Neuronal stem cell (in vitro differentiated cells): ENCODE measurements at regions not wholly inside any gene's neighbourhood (a gene's known extent, or its start where the extent isn't known, plus 50 kb on each side); places are given as distances from the start of the nearest gene placed in this dataset.

Experiments used
- DNase-seq: peaks from one replicate; pipeline ENCODE4 v3.0.0-alpha.2; 2013; ENCODE audit warnings: low spot score
- H2AFZ ChIP-seq: one replicate; pipeline ENCODE4 v1.6.1; 2013; ENCODE audit warnings: mild to moderate bottlenecking, low read length, inconsistent platforms
- H2AK5ac ChIP-seq: 2 replicates; pipeline ENCODE4 v1.6.1; 2013; ENCODE audit warnings: low read depth, mild to moderate bottlenecking, inconsistent platforms, low read length, moderate library complexity, mixed read lengths
- H2BK120ac ChIP-seq: 2 replicates; pipeline ENCODE4 v1.6.1; 2013; ENCODE audit warnings: low read depth, mild to moderate bottlenecking, inconsistent platforms, low read length, moderate library complexity, mixed read lengths
- H2BK12ac ChIP-seq: one replicate; pipeline ENCODE4 v1.6.1; 2013; ENCODE audit warnings: low read length, inconsistent platforms
- H2BK15ac ChIP-seq: 2 replicates; pipeline ENCODE4 v1.6.1; 2013; ENCODE audit warnings: mild to moderate bottlenecking, low read length, inconsistent platforms, mixed read lengths
- H2BK5ac ChIP-seq: one replicate; pipeline ENCODE4 v1.6.1; 2013; ENCODE audit warnings: inconsistent platforms, mild to moderate bottlenecking, low read length, moderate library complexity
- H3K14ac ChIP-seq: one replicate; pipeline ENCODE4 v1.6.1; 2013; ENCODE audit warnings: low read length, inconsistent platforms
- H3K18ac ChIP-seq: 2 replicates; pipeline ENCODE4 v1.6.1; 2013; ENCODE audit warnings: low read length, inconsistent platforms
- H3K23ac ChIP-seq: 2 replicates; pipeline ENCODE4 v1.6.1; 2013; ENCODE audit warnings: low read depth, mild to moderate bottlenecking, mixed read lengths, low read length, inconsistent platforms; ENCODE audit not compliant: poor library complexity
- H3K27ac ChIP-seq: replicated peaks from 3 replicates; pipeline ENCODE4 v1.5.1; 2013; ENCODE audit warnings: low read length, inconsistent platforms
- H3K27me3 ChIP-seq, 3 experiments: 2 replicates each; pipeline ENCODE4 v1.6.1; 2013; ENCODE audit warnings: low read length in 3 of 3, mild to moderate bottlenecking in 2 of 3, inconsistent platforms in 1 of 3, low read depth in 1 of 3, mixed read lengths in 1 of 3, moderate library complexity in 1 of 3; ENCODE audit not compliant: control insufficient read depth in 3 of 3, insufficient read depth in 3 of 3
- H3K36me3 ChIP-seq, 2 donors: replicated peaks in 1 of 2; 2 replicates each; pipeline ENCODE4 v1.6.1; 2013; ENCODE audit warnings: low read length in 2 of 2; ENCODE audit not compliant: control insufficient read depth in 2 of 2, insufficient read depth in 2 of 2
- H3K4ac ChIP-seq: 2 replicates; pipeline ENCODE4 v1.6.1; 2013; ENCODE audit warnings: inconsistent platforms, mild to moderate bottlenecking, low read length, moderate library complexity
- H3K4me1 ChIP-seq, 2 donors: 1 replicate in 1 of 2; 2 replicates in 1 of 2; pipeline ENCODE4 v1.6.1; 2013; ENCODE audit warnings: low read length in 2 of 2, low read depth in 1 of 2; ENCODE audit not compliant: control insufficient read depth in 2 of 2, insufficient read depth in 1 of 2
- H3K4me2 ChIP-seq: one replicate; pipeline ENCODE4 v1.6.1; 2013; ENCODE audit warnings: mild to moderate bottlenecking, low read length, inconsistent platforms; ENCODE audit not compliant: insufficient read depth, poor library complexity, severe bottlenecking
- H3K4me3 ChIP-seq, 2 donors: 2 replicates each; pipeline ENCODE4 v1.5.1; 2013; ENCODE audit warnings: low read length in 2 of 2, mild to moderate bottlenecking in 2 of 2, inconsistent platforms in 1 of 2, moderate library complexity in 1 of 2
- H3K79me1 ChIP-seq: one replicate; pipeline ENCODE4 v1.6.1; 2013; ENCODE audit warnings: low read depth, mild to moderate bottlenecking, inconsistent platforms, low read length, moderate library complexity
- H3K9ac ChIP-seq: one replicate; pipeline ENCODE4 v1.6.1; 2013; ENCODE audit warnings: mild to moderate bottlenecking, low read depth, low read length, inconsistent platforms; ENCODE audit not compliant: poor library complexity
- H3K9me3 ChIP-seq, 2 donors: replicated peaks in 1 of 2; 2 replicates each; pipeline versions ENCODE3 to v1.6.1; 2013; ENCODE audit warnings: low read length in 2 of 2, mild to moderate bottlenecking in 2 of 2, inconsistent platforms in 1 of 2, low read depth in 1 of 2, mixed read lengths in 1 of 2, moderate library complexity in 1 of 2; ENCODE audit not compliant: control insufficient read depth in 2 of 2, insufficient read depth in 1 of 2
- H4K8ac ChIP-seq: one replicate; pipeline ENCODE4 v1.6.1; 2013; ENCODE audit warnings: low read depth, mild to moderate bottlenecking, inconsistent platforms, low read length, moderate library complexity
- H4K91ac ChIP-seq: one replicate; pipeline ENCODE4 v1.6.1; 2013; ENCODE audit warnings: low read length, low read depth, mild to moderate bottlenecking, inconsistent platforms; ENCODE audit not compliant: poor library complexity
- WGBS, 2 donors: extraction: QIAGEN DNeasy Blood & Tissue Kit; methylation state at CpG; one replicate each; pipeline ENCODE4 v1.1.7; 2013; ENCODE audit warnings: missing lambda C conversion rate in 2 of 2, mixed read lengths in 1 of 2; ENCODE audit not compliant: insufficient read length in 2 of 2, insufficient replicate concordance in 1 of 2; ENCODE audit errors: extremely low coverage in 2 of 2; 5-methylcytosine and 5-hydroxymethylcytosine counted together

- Histone ChIP-seq H3K27me3 (no peaks in the 10 kb centered on the region), H3K4me3 (no peak overlapping the region), H3K4me2 (no peak overlapping the region), H3K18ac (peak overlapping the region; percentile 53), H3K9me3 (no peaks in the 10 kb centered on the region), H3K79me1 (no peaks in the 10 kb centered on the region), H3K23ac (no peak overlapping the region), H3K4me1 (peaks cover 0 to 4% of the 10 kb centered on the region in 2 donors), H3K36me3 (no peaks in the 10 kb centered on the region), H3K27ac (no peak overlapping the region), H4K8ac (no peak overlapping the region), H3K4ac (no peak overlapping the region), H2AK5ac (no peak overlapping the region), H2BK5ac (no peak overlapping the region), H3K14ac (no peak overlapping the region), H2BK12ac (no peak overlapping the region), H4K91ac (no peak overlapping the region), H2AFZ (no peak overlapping the region), H2BK120ac (no peak overlapping the region), H3K9ac (no peak overlapping the region), H2BK15ac (no peak overlapping the region)
- DNase-seq, result no peak
- WGBS, 2 donors, result no CpG with 5 or more reads among the region's 8 CpGs
Measured at GRCh38 chr11:134561331-134561720, 149.3 kb upstream of the B3GAT1 start.

GRCh38 chr11:134560566-134561330 is 148.7 kb upstream of the B3GAT1 start:
- H2BK15ac ChIP-seq, result no peak overlapping the region
- H2BK12ac ChIP-seq, result no peak overlapping the region
- no peaks in the 10 kb centered on the region for H3K9me3 ChIP-seq
- H2BK120ac ChIP-seq, result no peak overlapping the region
- peak overlapping the region; percentile 53 for H3K18ac ChIP-seq
- H4K8ac ChIP-seq, result no peak overlapping the region
- no peaks in the 10 kb centered on the region for H3K27me3 ChIP-seq
- no peak overlapping the region for H2AFZ ChIP-seq
- no peak overlapping the region for H3K27ac ChIP-seq
- no peak overlapping the region for H4K91ac ChIP-seq
- H3K14ac ChIP-seq, result no peak overlapping the region
- H2AK5ac ChIP-seq, result no peak overlapping the region
- H3K4me2 ChIP-seq, result no peak overlapping the region
- DNase-seq, result no peak
- H3K36me3 ChIP-seq, result no peaks in the 10 kb centered on the region
- H3K79me1 ChIP-seq, result no peaks in the 10 kb centered on the region
- no peak overlapping the region for H3K4ac ChIP-seq
- no peak overlapping the region for H2BK5ac ChIP-seq
- no peak overlapping the region for H3K23ac ChIP-seq
- H3K4me3 ChIP-seq, result no peak overlapping the region
- WGBS, 2 donors, result no CpG with 5 or more reads among the region's 12 CpGs
- H3K9ac ChIP-seq, result no peak overlapping the region
- H3K4me1 ChIP-seq, result peaks cover 0 to 4% of the 10 kb centered on the region in 2 donors

DNA sequence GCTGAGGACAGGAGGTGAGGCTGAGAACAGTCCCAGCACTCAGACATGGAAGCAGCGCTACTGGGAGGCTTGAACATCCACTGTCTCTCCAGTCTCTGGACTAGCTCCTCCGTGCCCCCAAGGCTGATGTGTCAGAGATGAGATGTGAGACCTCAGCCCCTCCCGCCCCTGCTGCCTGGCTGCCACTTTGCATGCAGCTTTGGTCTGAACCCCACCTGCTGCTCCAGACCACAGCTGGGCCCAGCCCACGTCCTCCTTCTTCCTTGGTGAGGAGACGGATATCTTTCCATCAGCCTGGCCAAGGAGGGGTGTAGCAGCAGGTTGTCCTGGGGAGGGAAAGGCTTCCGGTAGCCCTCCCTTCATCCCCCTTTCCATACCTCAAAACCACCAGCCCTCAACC is 148.0 kb upstream of the B3GAT1 start:
- H3K14ac ChIP-seq, result peak overlapping the region; percentile 9
- H3K23ac ChIP-seq, result peak overlapping the region; percentile 37
- no peak overlapping the region for H3K4me3 ChIP-seq
- no peaks in the 10 kb centered on the region for H3K27me3 ChIP-seq
- no peak overlapping the region for H2BK15ac ChIP-seq
- no peak overlapping the region for H4K91ac ChIP-seq
- peak overlapping the region; percentile 39 for H3K9ac ChIP-seq
- no peaks in the 10 kb centered on the region for H3K36me3 ChIP-seq
- no peak overlapping the region for H2BK120ac ChIP-seq
- no peak overlapping the region for H2BK12ac ChIP-seq
- no peak overlapping the region for H2AK5ac ChIP-seq
- H3K9me3 ChIP-seq, result no peaks in the 10 kb centered on the region
- H3K79me1 ChIP-seq, result no peaks in the 10 kb centered on the region
- peak overlapping the region; percentile 33 for H3K18ac ChIP-seq
- DNase-seq, result no peak
- no CpG with 5 or more reads among the region's 6 CpGs for WGBS, 2 donors
- no peak overlapping the region for H3K4ac ChIP-seq
- H3K4me1 ChIP-seq, result peaks cover 0 to 4% of the 10 kb centered on the region in 2 donors
- H2AFZ ChIP-seq, result no peak overlapping the region
- no peak overlapping the region for H3K4me2 ChIP-seq
- no peak overlapping the region for H2BK5ac ChIP-seq
- no peak overlapping the region for H4K8ac ChIP-seq
- no peak overlapping the region for H3K27ac ChIP-seq

DNA sequence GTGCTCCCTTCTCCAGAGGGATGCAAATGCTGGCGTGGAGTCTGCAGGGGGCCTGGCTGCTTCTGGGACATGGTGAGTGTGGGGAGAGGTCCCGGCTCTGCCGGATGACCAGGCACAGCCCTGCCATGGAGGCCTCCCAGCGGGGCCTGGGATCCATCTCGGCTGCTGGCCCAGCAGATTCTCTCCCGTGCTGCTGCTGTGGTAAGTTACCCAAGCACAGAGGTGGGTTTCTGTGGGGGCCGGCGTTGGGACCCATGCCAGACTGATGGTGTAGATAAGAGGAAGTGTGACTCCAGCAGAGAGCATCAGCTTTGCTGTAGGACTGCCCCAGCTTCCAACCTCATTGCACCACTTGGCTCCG is 147.5 kb upstream of the B3GAT1 start:
- Histone ChIP-seq H3K4me1 (peaks cover 0 to 4% of the 10 kb centered on the region in 2 donors), H3K14ac (no peak overlapping the region)
- WGBS, 2 donors, result no CpG with 5 or more reads among the region's 9 CpGs

More for the DNA sequence above, 147.5 kb upstream of the B3GAT1 start:
- no peaks in the 10 kb centered on the region for H3K27me3 ChIP-seq
- H3K4me2 ChIP-seq, result no peak overlapping the region
- no peaks in the 10 kb centered on the region for H3K36me3 ChIP-seq
- H2BK12ac ChIP-seq, result no peak overlapping the region
- H2BK5ac ChIP-seq, result no peak overlapping the region
- no peak overlapping the region for H4K91ac ChIP-seq
- no peak overlapping the region for H3K27ac ChIP-seq
- H2BK120ac ChIP-seq, result no peak overlapping the region
- no peak overlapping the region for H3K9ac ChIP-seq
- no peak overlapping the region for H3K18ac ChIP-seq
- H3K23ac ChIP-seq, result no peak overlapping the region
- H3K79me1 ChIP-seq, result no peaks in the 10 kb centered on the region
- no peak for DNase-seq
- H2AK5ac ChIP-seq, result no peak overlapping the region
- no peak overlapping the region for H4K8ac ChIP-seq
- no peak overlapping the region for H3K4me3 ChIP-seq
- H2AFZ ChIP-seq, result no peak overlapping the region
- no peak overlapping the region for H2BK15ac ChIP-seq
- H3K9me3 ChIP-seq, result no peaks in the 10 kb centered on the region
- H3K4ac ChIP-seq, result no peak overlapping the region
